Adrenal gland (tissue), 9 donors: ENCODE measurements at regions not wholly inside any gene's neighbourhood (a gene's known extent, or its start where the extent isn't known, plus 50 kb on each side); places are given as distances from the start of the nearest gene placed in this dataset.

ENCODE experiments used
- DNase-seq, 7 donors: peaks; one replicate each; pipeline ENCODE4 v3.0.0-alpha.2; 2019 to 2020
- H3K27ac ChIP-seq, 5 donors: fragments of 200-600 bp; sonication (generic) in 4 of 5; 1 replicate in 3 of 5; 2 replicates in 2 of 5; pipeline versions ENCODE4 v1.5.1 to v1.8.0; 2016 to 2020; ENCODE audit warnings: mild to moderate bottlenecking in 1 of 5
- H3K27me3 ChIP-seq: fragments of 200-600 bp; 2 replicates; pipeline ENCODE4 v1.8.0; 2021
- H3K36me3 ChIP-seq, 2 donors: fragments of 200-600 bp; replicated peaks in 1 of 2; 1 replicate in 1 of 2; 2 replicates in 1 of 2; pipeline versions ENCODE4 v1.5.1 to v1.8.0; 2018 to 2022
- H3K4me1 ChIP-seq, 2 donors: fragments of 200-600 bp; replicated peaks in 1 of 2; 1 replicate in 1 of 2; 2 replicates in 1 of 2; pipeline versions ENCODE4 v1.5.1 to v1.8.0; 2018 to 2021
- H3K4me3 ChIP-seq, 4 donors: fragments of 200-600 bp; sonication (generic) in 3 of 4; one replicate each; pipeline ENCODE4 v1.5.1; 2016 to 2018
- H3K9me3 ChIP-seq, 3 donors: fragments of 200-600 bp; sonication (generic) in 1 of 3; replicated peaks in 1 of 3; 1 replicate in 2 of 3; 2 replicates in 1 of 3; pipeline versions ENCODE4 v1.5.1 to v1.8.0; 2016 to 2021
- CTCF ChIP-seq, 6 experiments: fragments of 450-650 bp in 4 of 6; fragments of 200-600 bp in 2 of 6; sonication (generic) in 1 of 6; IDR thresholded peaks; 1 replicate in 5 of 6; 2 replicates in 1 of 6; pipeline versions ENCODE4 v1.5.1 to v1.8.0; 2016 to 2021; ENCODE audit warnings: antibody characterized with exemption in 6 of 6, mild to moderate bottlenecking in 2 of 6, moderate library complexity in 1 of 6
- POLR2A ChIP-seq, 2 donors: fragments of 450-650 bp; IDR thresholded peaks; one replicate each; pipeline ENCODE4 v1.6.1; 2017; ENCODE audit warnings: antibody characterized with exemption in 2 of 2, mild to moderate bottlenecking in 2 of 2, moderate library complexity in 1 of 2
- WGBS, 4 donors: extraction: QIAGEN DNeasy Blood & Tissue Kit in 2 of 4; methylation state at CpG; one replicate each; pipeline versions ENCODE4 v1.1.5 to v1.1.7; 2013 to 2017; 5-methylcytosine and 5-hydroxymethylcytosine counted together
- intact Hi-C, 2 donors: fragments of 100-400 bp; cut with DNase I; formaldehyde crosslinking; loops; one replicate each; pipeline versions ENCODE4 v1.14.1 to v1.15.0; 2022 to 2023
- donor health status: healthy with polysubstance abuse.
- donor health status: Bipolar disorder and iron deficiency.
- donor health status: DM: yes; HTN: yes; CAD: no.
- donor health status: DM: no; HTN: no; CAD: no.
- donor health status: DM: no; HTN: no; CAD: no.

GRCh38 chr5:135089912-135090311 is 55.9 kb upstream of the PITX1 start:
- H3K4me3 ChIP-seq, result no peak overlapping the region
- DNase-seq, result no peak
- TF ChIP-seq CTCF (IDR thresholded peaks at IDR 0.05), result no peak
- TF ChIP-seq POLR2A (IDR thresholded peaks at IDR 0.05), result no peak
- no peak overlapping the region for H3K27ac ChIP-seq
- intact Hi-C loops, result no loop called here
- peaks cover 9% of the 10 kb centered on the region for H3K27me3 ChIP-seq
- no peaks in the 10 kb centered on the region for H3K4me1 ChIP-seq
- no peaks in the 10 kb centered on the region for H3K9me3 ChIP-seq
- no peaks in the 10 kb centered on the region for H3K36me3 ChIP-seq
- WGBS, 4 donors, result 75 to 88% (median 82%) methylated on average over 3 of the region's 3 CpGs

GRCh38 chr5:135088911-135089310 is 54.9 kb upstream of the PITX1 start:
- Histone ChIP-seq H3K27me3 (peaks cover 9% of the 10 kb centered on the region), H3K4me3 (no peak overlapping the region), H3K4me1 (no peaks in the 10 kb centered on the region), H3K36me3 (no peaks in the 10 kb centered on the region), H3K27ac (no peak overlapping the region), H3K9me3 (no peaks in the 10 kb centered on the region)
- intact Hi-C loops, result no loop called here
- no peak for DNase-seq
- 24 to 47% (median 28%) methylated on average over 2 of the region's 2 CpGs for WGBS, 4 donors
- TF ChIP-seq POLR2A (IDR thresholded peaks at IDR 0.05) (no peak), CTCF (IDR thresholded peaks at IDR 0.05) (no peak)

GRCh38 chr5:135087950-135088349 is 53.9 kb upstream of the PITX1 start:
- intact Hi-C loops, result no loop called here
- Histone ChIP-seq H3K4me1 (no peaks in the 10 kb centered on the region), H3K9me3 (no peaks in the 10 kb centered on the region), H3K36me3 (no peaks in the 10 kb centered on the region), H3K27me3 (peaks cover 9% of the 10 kb centered on the region), H3K4me3 (no peak overlapping the region), H3K27ac (no peak overlapping the region)
- 80 to 100% (median 88%) methylated on average over 1 of the region's 1 CpG; no CpG with 5 or more reads in 1 of the 4 donors for whole genome bisulfite sequencing, 4 donors
- no peak for DNase-seq
- TF ChIP-seq POLR2A (IDR thresholded peaks at IDR 0.05), result no peak

- peaks cover 9% of the 10 kb centered on the region for H3K27me3 ChIP-seq
- DNase-seq, result no peak
- TF ChIP-seq POLR2A (IDR thresholded peaks at IDR 0.05) (no peak), CTCF (IDR thresholded peaks at IDR 0.05) (no peak)
Measured at GRCh38 chr5:135085936-135086725, 52.1 kb upstream of the PITX1 start.

More at GRCh38 chr5:135085936-135086725, 52.1 kb upstream of the PITX1 start:
- H3K36me3 ChIP-seq, result no peaks in the 10 kb centered on the region
- no peaks in the 10 kb centered on the region for H3K9me3 ChIP-seq
- H3K4me1 ChIP-seq, result no peaks in the 10 kb centered on the region
- H3K4me3 ChIP-seq, result no peak overlapping the region
- WGBS, 4 donors, result 83 to 92% (median 89%) methylated on average over 10 to 17 of the region's 17 CpGs
- no peak overlapping the region for H3K27ac ChIP-seq
- intact Hi-C loops, result no loop called here
